Activated T-helper 17 cell treated with anti-CD3 and anti-CD28 coated beads, Interleukin-2, amount 50 U/mL, for 72 hours (primary cell): ENCODE measurements at regions not wholly inside any gene's neighbourhood (a gene's known extent, or its start where the extent isn't known, plus 50 kb on each side); places are given as distances from the start of the nearest gene placed in this dataset.

Experiments
- ATAC-seq: fragments of 150-1000 bp; cut with Tn5 transposase; replicated peaks from 2 replicates; pipeline ENCODE4 v1.10.0; 2021; ENCODE audit warnings: mild to moderate bottlenecking, moderate library complexity
- H3K27ac Mint-ChIP-seq: one replicate; pipeline ENCODE4 v1.8.0; 2022; ENCODE audit warnings: mixed read lengths
- H3K27me3 Mint-ChIP-seq: one replicate; pipeline ENCODE4 v1.8.0; 2022; ENCODE audit warnings: mixed read lengths
- H3K36me3 Mint-ChIP-seq: one replicate; pipeline ENCODE4 v1.8.0; 2022; ENCODE audit warnings: low read depth, mild to moderate bottlenecking, mixed read lengths
- H3K4me1 Mint-ChIP-seq: one replicate; pipeline ENCODE4 v1.8.0; 2022; ENCODE audit warnings: mixed read lengths
- H3K4me3 Mint-ChIP-seq: one replicate; pipeline ENCODE4 v1.8.0; 2022; ENCODE audit warnings: mild to moderate bottlenecking, mixed read lengths
- H3K9me3 Mint-ChIP-seq: one replicate; pipeline ENCODE4 v1.8.0; 2022; ENCODE audit warnings: mixed read lengths

DNA sequence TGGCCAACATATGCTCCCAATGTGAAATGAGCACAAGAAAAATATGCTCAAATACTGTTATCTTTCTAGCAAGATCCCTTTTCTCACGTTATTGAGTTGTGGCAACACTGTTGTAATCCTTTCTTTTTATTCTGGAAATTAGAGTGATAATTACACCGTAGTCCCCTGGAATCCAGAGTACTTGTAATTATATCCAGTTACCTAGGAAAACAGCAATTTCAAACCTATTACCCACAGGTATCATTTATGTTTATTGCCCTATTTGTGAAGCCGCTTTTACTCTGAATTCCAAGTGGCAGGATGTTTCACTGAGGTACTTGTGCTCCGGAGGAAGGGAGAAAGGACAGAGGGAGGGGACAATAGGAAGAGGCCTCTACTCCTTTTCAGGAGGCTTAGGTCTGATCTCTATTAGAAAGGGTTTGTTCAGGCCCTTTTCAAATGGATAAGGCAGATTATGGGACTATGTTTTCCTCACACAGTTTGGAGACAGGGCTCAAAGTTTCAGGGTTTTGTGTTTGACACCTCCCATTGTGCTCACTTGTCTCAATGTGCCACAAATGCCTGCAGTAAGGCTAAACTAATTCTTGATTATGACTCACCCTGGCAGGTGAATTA is 646.6 kb downstream of the TUSC7 start:
- Mint-ChIP-seq H3K36me3 (no peaks in the 10 kb centered on the region), H3K27me3 (no peaks in the 10 kb centered on the region)

DNA sequence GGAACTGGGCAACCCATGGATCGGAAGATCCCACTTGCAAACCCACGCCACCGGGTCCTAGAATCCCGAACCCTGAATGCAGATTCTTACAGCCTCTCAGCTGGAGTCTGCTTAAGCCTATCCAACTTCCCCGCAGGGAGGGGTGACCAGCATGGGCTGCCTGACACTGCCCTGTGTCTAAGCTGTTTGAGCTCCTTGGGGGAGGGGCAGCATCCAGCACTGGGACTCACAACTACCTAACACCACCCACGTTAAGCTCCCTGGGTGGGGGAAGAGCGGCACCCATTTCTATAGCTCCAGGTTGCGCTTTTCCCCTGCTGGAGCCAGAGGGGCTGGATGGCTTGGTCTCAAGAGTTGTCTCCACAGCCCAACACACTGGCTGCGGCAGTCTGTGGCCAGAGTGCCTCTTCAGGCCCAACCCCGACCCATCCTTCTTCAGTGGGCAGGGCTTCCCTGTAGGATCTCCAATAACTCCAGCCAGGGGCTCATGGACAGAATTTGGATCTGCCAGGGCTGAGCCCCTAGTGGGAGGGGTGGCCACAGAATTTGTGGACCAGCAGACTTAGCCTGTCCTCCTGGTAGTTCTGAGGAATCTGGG is 649.2 kb downstream of the TUSC7 start:
- no peaks in the 10 kb centered on the region for H3K4me1 Mint-ChIP-seq
- no peak for ATAC-seq
- H3K9me3 Mint-ChIP-seq = peaks cover 22% of the 10 kb centered on the region
- no peaks in the 10 kb centered on the region for H3K36me3 Mint-ChIP-seq
- no peak overlapping the region for H3K4me3 Mint-ChIP-seq
- H3K27ac Mint-ChIP-seq = no peak overlapping the region
- H3K27me3 Mint-ChIP-seq = no peaks in the 10 kb centered on the region

More for the DNA sequence above, 646.6 kb downstream of the TUSC7 start:
- Mint-ChIP-seq H3K9me3 (peaks cover 19% of the 10 kb centered on the region), H3K4me1 (no peaks in the 10 kb centered on the region), H3K4me3 (no peak overlapping the region), H3K27ac (no peak overlapping the region)
- no peak for ATAC-seq

DNA sequence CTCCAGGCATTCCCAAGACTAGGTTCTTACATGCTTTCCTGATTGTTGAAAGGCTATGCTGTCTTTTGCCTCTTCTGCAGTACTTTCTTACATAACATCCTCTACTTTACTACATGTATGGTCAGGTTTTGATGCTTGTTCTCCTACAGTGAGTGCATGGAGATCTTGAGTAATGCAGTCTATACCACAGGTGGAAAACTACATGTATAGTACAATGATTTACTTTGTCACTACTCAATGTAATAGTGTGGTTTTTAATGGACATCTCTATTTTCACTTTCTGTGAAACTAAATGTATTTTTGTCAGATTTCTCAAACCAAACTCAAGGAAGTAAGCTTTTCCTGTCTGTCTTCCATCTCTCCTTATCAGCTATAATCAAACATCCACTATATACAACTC is 657.0 kb downstream of the TUSC7 start:
- Mint-ChIP-seq H3K27me3 (no peaks in the 10 kb centered on the region), H3K36me3 (no peaks in the 10 kb centered on the region), H3K27ac (no peak overlapping the region), H3K4me3 (no peak overlapping the region), H3K9me3 (peaks cover 7% of the 10 kb centered on the region), H3K4me1 (no peaks in the 10 kb centered on the region)
- no peak for ATAC-seq

DNA sequence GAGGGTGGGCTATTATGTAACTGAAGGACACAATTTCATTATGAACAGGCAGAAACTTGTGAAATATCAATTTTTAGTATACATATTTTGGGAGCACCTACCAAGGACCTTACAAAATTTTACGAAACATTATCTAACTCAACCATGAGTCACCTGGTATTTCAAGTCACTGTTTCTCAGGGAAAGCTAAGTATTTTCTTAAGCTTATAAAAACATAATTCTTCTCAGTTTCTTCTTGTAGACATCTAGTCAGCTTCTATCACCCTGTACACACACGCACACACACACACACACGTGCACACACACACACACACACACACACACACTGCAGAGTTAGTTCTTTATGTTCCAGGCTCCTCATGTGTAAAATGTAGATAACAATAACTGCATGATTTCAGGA is 658.3 kb downstream of the TUSC7 start:
- no peaks in the 10 kb centered on the region for H3K4me1 Mint-ChIP-seq
- no peak for ATAC-seq
- H3K36me3 Mint-ChIP-seq = no peaks in the 10 kb centered on the region
- H3K4me3 Mint-ChIP-seq = no peak overlapping the region
- H3K27me3 Mint-ChIP-seq = no peaks in the 10 kb centered on the region
- no peak overlapping the region for H3K27ac Mint-ChIP-seq
- peaks cover 5% of the 10 kb centered on the region for H3K9me3 Mint-ChIP-seq

DNA sequence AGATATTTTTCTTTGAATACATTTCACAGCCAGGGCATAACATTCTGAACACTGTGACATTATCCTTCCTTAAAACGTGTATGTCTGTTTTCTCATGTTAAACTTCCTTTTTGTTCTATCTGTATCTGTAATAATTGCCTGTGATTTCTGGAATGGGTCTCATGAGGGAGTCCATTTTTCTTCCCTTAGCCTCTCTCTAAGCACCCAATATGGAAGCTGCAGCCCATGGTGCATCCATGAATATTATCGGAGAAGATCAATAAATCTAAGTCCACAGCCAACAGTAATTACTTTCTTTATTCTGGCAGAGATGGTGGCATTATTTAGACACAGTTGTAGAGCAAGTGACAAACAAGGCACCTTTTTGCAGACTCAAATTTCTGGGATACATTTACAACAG is 671.1 kb downstream of the TUSC7 start:
- no peak for ATAC-seq
- peaks cover 7% of the 10 kb centered on the region for H3K9me3 Mint-ChIP-seq
- H3K4me3 Mint-ChIP-seq = no peak overlapping the region
- H3K4me1 Mint-ChIP-seq = no peaks in the 10 kb centered on the region
- H3K36me3 Mint-ChIP-seq = no peaks in the 10 kb centered on the region
- no peaks in the 10 kb centered on the region for H3K27me3 Mint-ChIP-seq
- H3K27ac Mint-ChIP-seq = no peak overlapping the region

DNA sequence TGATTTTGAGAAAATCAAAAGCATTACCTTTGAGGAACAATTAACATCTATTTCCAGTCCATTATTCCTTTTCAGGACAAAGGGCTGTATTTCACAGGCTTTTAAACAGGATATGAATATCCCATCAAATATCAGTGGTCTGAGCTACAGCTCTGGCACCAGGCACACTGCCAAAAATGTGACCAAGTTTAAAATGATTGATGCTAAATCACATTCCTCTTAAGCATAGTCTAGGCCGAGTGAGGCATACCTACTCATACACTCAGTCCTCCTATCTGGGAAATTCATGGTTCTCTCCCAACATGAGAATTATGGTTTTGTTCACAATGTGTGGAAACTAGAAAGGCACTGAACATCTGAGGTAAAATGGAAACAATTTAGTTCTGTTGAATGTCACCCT is 683.5 kb downstream of the TUSC7 start:
- Mint-ChIP-seq H3K27ac (no peak overlapping the region), H3K9me3 (peaks cover 4% of the 10 kb centered on the region)

DNA sequence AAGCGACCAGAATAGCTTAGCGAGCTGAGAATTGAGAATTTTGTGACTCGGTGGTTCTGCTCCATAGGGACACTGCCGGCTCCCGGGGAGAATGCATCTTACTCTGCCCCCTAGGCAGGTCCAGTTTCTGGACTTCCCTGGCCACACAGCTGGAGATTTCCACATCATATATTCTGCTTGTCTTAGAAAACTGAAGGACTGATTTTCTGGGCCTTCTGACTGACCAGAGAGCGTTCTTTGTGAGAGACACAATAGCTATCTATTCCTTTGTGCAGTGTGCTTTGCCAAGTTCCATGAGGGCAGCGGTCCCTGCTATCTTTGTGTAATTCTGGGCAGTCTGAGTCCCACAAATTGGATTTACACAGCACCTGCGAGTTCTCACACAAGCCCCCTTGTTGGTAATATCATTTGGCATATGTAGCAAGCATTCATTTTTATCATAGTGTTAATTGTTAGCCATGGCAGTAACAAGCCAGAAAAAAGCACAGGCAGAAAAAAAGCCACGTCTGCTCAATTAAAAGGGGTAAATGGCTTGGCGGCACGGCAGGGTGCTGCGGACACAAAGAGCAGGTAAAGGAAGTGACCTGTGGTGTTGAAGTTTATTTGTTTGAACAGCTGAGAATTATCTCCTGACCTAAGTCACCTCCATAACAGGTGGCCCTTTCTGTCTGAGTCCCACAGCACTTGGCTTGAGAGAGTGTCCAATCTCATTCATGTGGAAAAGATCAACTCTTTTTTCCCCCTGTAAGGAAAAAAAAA is 688.7 kb downstream of the TUSC7 start:
- Mint-ChIP-seq H3K4me3 (no peak overlapping the region), H3K4me1 (no peaks in the 10 kb centered on the region), H3K36me3 (no peaks in the 10 kb centered on the region)

More for the DNA sequence above, 683.5 kb downstream of the TUSC7 start:
- Mint-ChIP-seq H3K27me3 (no peaks in the 10 kb centered on the region), H3K4me3 (no peak overlapping the region), H3K4me1 (no peaks in the 10 kb centered on the region), H3K36me3 (no peaks in the 10 kb centered on the region)
- no peak for ATAC-seq

DNA sequence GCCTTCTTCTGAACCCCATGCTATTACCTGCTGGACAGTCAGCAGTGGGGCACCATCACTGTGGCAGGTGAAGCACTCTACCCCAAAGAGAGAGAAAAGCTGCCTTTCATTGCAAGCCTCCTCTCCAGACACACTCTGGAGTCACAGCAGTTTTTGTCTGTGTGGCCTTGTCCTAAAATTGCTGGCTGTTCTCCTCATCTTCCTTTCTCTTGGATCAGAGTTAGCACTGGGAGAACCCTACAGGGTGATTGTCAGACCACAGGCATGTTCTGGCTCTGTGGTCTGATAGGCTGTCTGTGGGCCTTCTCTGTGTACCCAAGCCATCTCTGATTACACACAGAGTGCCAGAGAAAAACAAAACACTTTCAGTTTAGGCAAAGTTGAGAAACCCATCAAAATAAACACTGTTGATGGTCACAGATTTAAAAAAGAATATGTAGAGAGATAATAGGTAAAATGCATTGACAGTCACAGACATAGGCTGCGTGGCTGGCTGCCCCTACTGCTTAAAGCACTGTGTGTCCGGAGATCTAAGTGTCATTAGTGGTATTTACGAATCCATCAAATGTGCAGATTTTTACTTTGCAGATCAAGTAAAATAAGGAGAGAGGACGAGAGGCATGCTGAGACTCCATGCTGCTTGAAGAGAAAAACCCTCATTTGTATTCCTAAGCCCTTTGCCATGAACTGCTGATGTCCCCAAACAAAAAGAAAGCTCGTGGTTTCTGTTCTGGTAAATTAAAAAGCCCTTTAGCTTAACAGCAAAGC is 689.9 kb downstream of the TUSC7 start:
- Mint-ChIP-seq H3K27ac (no peak overlapping the region), H3K4me1 (no peaks in the 10 kb centered on the region), H3K4me3 (no peak overlapping the region), H3K27me3 (no peaks in the 10 kb centered on the region), H3K9me3 (no peaks in the 10 kb centered on the region), H3K36me3 (no peaks in the 10 kb centered on the region)
- ATAC-seq = no peak

More for the DNA sequence above, 688.7 kb downstream of the TUSC7 start:
- H3K27ac Mint-ChIP-seq = no peak overlapping the region
- H3K27me3 Mint-ChIP-seq = no peaks in the 10 kb centered on the region
- no peak for ATAC-seq
- H3K9me3 Mint-ChIP-seq = no peaks in the 10 kb centered on the region

DNA sequence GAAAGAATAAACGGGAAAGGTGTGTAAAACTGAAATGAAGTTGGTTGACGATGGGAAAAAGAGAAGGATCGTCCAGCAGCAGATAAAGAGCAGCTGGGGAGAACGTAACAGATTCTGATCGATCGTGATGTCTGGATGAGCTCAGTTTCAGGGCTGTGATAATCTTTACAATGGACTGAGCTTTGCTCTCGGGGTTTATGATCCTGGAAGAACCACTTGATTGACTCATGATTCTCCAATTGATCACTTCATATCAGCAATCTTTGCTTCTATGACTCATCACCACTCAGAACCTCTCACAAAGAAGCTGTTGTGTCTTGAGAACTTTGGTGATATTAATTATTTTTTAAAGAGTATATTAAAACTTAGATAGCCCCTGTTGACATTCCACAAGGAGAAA is 690.7 kb downstream of the TUSC7 start:
- H3K27me3 Mint-ChIP-seq = no peaks in the 10 kb centered on the region
- no peaks in the 10 kb centered on the region for H3K4me1 Mint-ChIP-seq
- H3K36me3 Mint-ChIP-seq = no peaks in the 10 kb centered on the region
- no peak overlapping the region for H3K27ac Mint-ChIP-seq
- no peaks in the 10 kb centered on the region for H3K9me3 Mint-ChIP-seq
- no peak for ATAC-seq
- H3K4me3 Mint-ChIP-seq = no peak overlapping the region

DNA sequence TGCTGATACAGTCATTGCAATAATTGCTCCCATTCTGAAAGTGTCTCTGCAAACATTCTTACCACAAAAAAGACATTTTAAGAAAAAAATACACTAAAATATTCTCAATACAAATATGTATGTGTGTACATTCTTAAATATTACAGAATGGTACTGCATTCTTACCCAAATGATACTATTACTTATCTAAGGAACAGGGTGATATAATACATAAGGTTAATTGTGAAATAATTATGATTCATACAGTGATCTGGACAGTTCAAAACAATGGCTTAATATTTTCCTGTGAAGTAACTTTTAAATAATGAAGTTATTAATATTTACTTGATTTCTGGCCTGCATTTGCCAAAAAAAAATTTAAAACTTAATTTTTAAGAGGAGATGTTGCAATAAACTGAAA is 694.6 kb downstream of the TUSC7 start:
- Mint-ChIP-seq H3K4me1 (no peaks in the 10 kb centered on the region), H3K27me3 (no peaks in the 10 kb centered on the region), H3K4me3 (no peak overlapping the region), H3K36me3 (no peaks in the 10 kb centered on the region), H3K9me3 (no peaks in the 10 kb centered on the region), H3K27ac (no peak overlapping the region)
- no peak for ATAC-seq

DNA sequence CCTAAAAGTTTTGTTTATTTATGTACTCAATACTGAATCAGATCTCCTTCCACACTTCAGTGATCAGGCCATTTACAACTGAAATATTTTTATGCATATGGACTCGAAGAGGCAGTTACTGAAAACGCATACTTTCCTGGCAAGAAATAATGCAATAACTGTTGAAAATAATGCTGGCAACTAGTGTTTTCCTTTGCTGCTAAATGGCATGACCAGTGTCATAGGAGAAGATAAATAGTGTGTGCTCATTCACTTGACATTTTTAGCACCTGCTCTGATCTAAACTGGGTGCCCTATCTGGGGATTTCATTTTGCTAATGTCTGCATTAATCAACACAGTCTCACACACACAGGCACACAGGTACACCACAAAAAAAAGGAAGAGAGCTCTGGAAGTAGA is 695.2 kb downstream of the TUSC7 start:
- no peaks in the 10 kb centered on the region for H3K9me3 Mint-ChIP-seq
- no peak overlapping the region for H3K4me3 Mint-ChIP-seq
- H3K36me3 Mint-ChIP-seq = no peaks in the 10 kb centered on the region
- no peaks in the 10 kb centered on the region for H3K4me1 Mint-ChIP-seq
- H3K27ac Mint-ChIP-seq = no peak overlapping the region
- no peaks in the 10 kb centered on the region for H3K27me3 Mint-ChIP-seq
- ATAC-seq = no peak

DNA sequence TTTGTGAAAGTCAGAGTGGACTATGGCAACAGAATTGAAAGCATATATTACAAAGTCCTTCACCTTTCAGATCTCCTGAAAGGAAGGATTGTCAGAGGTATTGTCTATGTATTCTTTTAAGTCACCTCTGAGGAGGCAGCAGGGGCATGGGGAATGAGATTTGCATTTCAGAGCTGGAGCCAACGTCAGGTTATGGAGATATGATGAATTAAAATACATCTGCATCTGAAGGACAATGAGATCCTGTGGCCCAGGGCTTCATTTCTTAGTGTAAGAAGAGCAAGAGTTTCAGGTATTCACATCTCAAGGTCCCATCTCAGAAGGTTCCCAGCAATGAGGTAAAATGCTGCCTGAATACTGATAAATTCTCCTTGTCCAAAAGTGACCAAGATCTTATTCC is 695.8 kb downstream of the TUSC7 start:
- H3K36me3 Mint-ChIP-seq = no peaks in the 10 kb centered on the region
- ATAC-seq = no peak
- no peaks in the 10 kb centered on the region for H3K27me3 Mint-ChIP-seq
- H3K4me3 Mint-ChIP-seq = no peak overlapping the region
- H3K9me3 Mint-ChIP-seq = no peaks in the 10 kb centered on the region
- no peak overlapping the region for H3K27ac Mint-ChIP-seq
- no peaks in the 10 kb centered on the region for H3K4me1 Mint-ChIP-seq

DNA sequence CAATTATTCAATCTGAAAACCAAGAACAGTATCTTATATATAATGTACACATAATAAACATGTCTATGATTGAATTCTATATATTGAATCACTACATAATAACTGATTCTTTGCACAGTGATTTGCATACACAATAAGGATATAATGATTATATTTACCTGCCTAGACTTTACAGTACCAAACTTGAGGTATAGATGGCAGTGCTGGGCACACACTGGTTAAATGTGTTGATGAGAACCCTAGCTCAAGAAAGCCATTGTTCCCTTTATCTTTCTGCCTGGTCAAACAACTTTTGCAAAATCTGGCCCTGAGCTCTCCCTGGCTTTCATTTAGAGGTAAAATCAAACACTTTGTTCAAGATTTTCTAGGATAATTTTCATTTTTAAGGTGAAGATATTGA is 697.7 kb downstream of the TUSC7 start:
- no peak overlapping the region for H3K27ac Mint-ChIP-seq
- H3K27me3 Mint-ChIP-seq = no peaks in the 10 kb centered on the region
- no peaks in the 10 kb centered on the region for H3K4me1 Mint-ChIP-seq
- H3K9me3 Mint-ChIP-seq = no peaks in the 10 kb centered on the region
- no peak for ATAC-seq
- no peak overlapping the region for H3K4me3 Mint-ChIP-seq
- no peaks in the 10 kb centered on the region for H3K36me3 Mint-ChIP-seq

DNA sequence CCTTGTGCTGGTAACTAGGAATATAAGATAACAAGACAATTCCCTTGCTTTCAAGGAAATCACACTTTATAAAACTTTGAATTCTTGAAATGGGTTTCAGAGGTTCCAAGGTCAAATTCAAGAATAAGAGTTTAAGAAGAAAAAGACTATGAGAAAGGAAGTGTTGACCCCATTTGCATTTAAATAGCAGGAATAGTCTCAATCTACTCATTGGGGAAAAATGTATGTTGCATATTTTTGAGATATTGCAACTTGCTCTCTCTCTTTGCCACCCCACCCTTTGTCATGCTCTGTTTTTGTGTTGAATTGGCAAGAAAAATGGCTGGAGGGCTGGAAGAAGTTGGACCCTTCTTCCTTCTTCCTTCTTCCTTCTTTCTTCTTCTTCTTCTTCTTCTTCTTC is 699.2 kb downstream of the TUSC7 start:
- Mint-ChIP-seq H3K4me1 (no peaks in the 10 kb centered on the region), H3K27me3 (no peaks in the 10 kb centered on the region), H3K4me3 (no peak overlapping the region), H3K9me3 (no peaks in the 10 kb centered on the region), H3K36me3 (no peaks in the 10 kb centered on the region), H3K27ac (no peak overlapping the region)
- no peak for ATAC-seq

DNA sequence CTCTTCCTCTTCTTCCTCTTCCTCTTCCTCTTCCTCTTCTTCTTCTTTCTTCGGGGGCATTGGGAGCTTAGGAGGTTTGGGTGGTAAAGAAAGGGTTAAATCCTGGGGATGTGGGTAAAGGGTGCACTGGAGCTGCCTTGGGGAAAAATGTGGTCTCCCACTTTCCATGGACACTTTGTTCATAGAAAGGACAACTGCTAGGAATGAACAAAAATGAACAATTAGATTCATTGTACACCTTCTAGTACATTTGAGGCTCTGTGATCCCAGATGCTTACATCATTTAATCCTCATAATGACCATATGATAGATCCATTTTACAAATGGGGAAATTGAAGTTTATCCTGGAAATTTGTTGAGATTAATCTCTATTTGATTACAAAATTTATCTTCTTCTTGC is 699.7 kb downstream of the TUSC7 start:
- Mint-ChIP-seq H3K4me1 (no peaks in the 10 kb centered on the region), H3K9me3 (no peaks in the 10 kb centered on the region), H3K4me3 (no peak overlapping the region), H3K27ac (no peak overlapping the region), H3K27me3 (no peaks in the 10 kb centered on the region), H3K36me3 (no peaks in the 10 kb centered on the region)
- no peak for ATAC-seq
